ENCODE measurements at regions not wholly inside any gene's neighbourhood (a gene's known extent, or its start where the extent isn't known, plus 50 kb on each side); places are given as distances from the start of the nearest gene placed in this dataset.

GRCh38 chr15:85959611-85960010 is 120.1 kb upstream of the AGBL1 start:
- TF ChIP-seq CTCF (IDR thresholded peaks at IDR 0.05; ENCODE audit: low read depth, low read length), result no peak
- TF ChIP-seq MYC (IDR thresholded peaks at IDR 0.05; ENCODE audit: low read depth, low read length), result no peak
- TF ChIP-seq POLR2A (IDR thresholded peaks at IDR 0.05; ENCODE audit: extremely low read depth, insufficient read length), result no peak
